Loucy (cell line): ENCODE measurements at regions not wholly inside any gene's neighbourhood (a gene's known extent, or its start where the extent isn't known, plus 50 kb on each side); places are given as distances from the start of the nearest gene placed in this dataset.

Experiments
- CTCF ChIP-seq: fragments of 200-600 bp; sonication (generic); conservative IDR thresholded peaks from 2 replicates; pipeline ENCODE4 v1.5.1; 2014; ENCODE audit warnings: mild to moderate bottlenecking, antibody characterized with exemption, low read length
- EZH2phosphoT487 ChIP-seq: fragments of 200-600 bp; IDR thresholded peaks from 2 replicates; pipeline ENCODE4 v1.6.1; 2018; ENCODE audit warnings: antibody characterized with exemption, mild to moderate bottlenecking, moderate library complexity, borderline replicate concordance

GRCh38 chr10:78890506-78890905, 178.3 kb upstream of the ZMIZ1 start:
- TF ChIP-seq CTCF: no peak
- no peak for TF ChIP-seq EZH2phosphoT487
